ENCODE measurements at regions not wholly inside any gene's neighbourhood (a gene's known extent, or its start where the extent isn't known, plus 50 kb on each side); places are given as distances from the start of the nearest gene placed in this dataset.

GRCh38 chr15:77538793-77539497, 93.8 kb downstream of the LINGO1 start:
- H3K9ac ChIP-seq, result no peak overlapping the region

GRCh38 chr15:77538027-77538451, 94.7 kb downstream of the LINGO1 start:
- no peak overlapping the region for H3K4me2 ChIP-seq
- no peaks in the 10 kb centered on the region for H3K79me2 ChIP-seq (ENCODE audit: insufficient read depth)
- no peak overlapping the region for H2AFZ ChIP-seq (ENCODE audit: low read depth)
- no peaks in the 10 kb centered on the region for H3K27me3 ChIP-seq (ENCODE audit: insufficient read depth)
- H3K9me2 ChIP-seq, result no peaks in the 10 kb centered on the region
- H3K9ac ChIP-seq, result no peak overlapping the region
- H4K20me1 ChIP-seq (ENCODE audit: insufficient read depth), result no peaks in the 10 kb centered on the region
- no peak for DNase-seq
- no peak for TF ChIP-seq FOSL2 (IDR thresholded peaks at IDR 0.05; ENCODE audit: borderline replicate concordance, low read depth)
- H3K4me1 ChIP-seq (ENCODE audit: control insufficient read depth in 1 of 2, insufficient read depth in 2 of 2, low read depth in 1 of 2, low read length in 1 of 2), result peaks cover 6 to 24% of the 10 kb centered on the region in 2 experiments; a peak in 3 of 4 replicates
- no peak overlapping the region for H3K4me3 ChIP-seq (ENCODE audit: low read depth in 2 of 2, low read length in 1 of 2)
- CTCF ChIA-PET, result interaction anchor here (1.3 to 7.6 kb wide), 4 partner anchors 10 to 432 kb away, joined by 4 to 124 read pairs (median 6); no protein-coding TSS in a partner anchor
- H3K9me3 ChIP-seq, result no peaks in the 10 kb centered on the region
- no peak overlapping the region for H3K27ac ChIP-seq (ENCODE audit: low read depth in 2 of 2, low read length in 1 of 2)
- no peaks in the 10 kb centered on the region for H3K36me3 ChIP-seq (replicated peaks in 1 of 2; ENCODE audit: control insufficient read depth in 1 of 2, insufficient read depth in 2 of 2, low read length in 1 of 2)
- 63% methylated on average over 7 of the region's 7 CpGs for WGBS (ENCODE audit: low lambda C conversion rate)
- no peaks in the 10 kb centered on the region for H3F3A ChIP-seq (replicated peaks; ENCODE audit: insufficient read depth)
- POLR2A ChIA-PET, result interaction anchor here (0.6 kb wide), 1 partner anchor 413 kb away, joined by 3 read pairs; no protein-coding TSS in a partner anchor

More at GRCh38 chr15:77538793-77539497, 93.8 kb downstream of the LINGO1 start:
- H4K20me1 ChIP-seq (ENCODE audit: insufficient read depth), result no peaks in the 10 kb centered on the region
- no peaks in the 10 kb centered on the region for H3K27me3 ChIP-seq (ENCODE audit: insufficient read depth)
- H3K4me2 ChIP-seq, result no peak overlapping the region
- H3K9me3 ChIP-seq, result no peaks in the 10 kb centered on the region
- H3K27ac ChIP-seq (ENCODE audit: low read depth in 2 of 2, low read length in 1 of 2), result no peak overlapping the region
- H3K36me3 ChIP-seq (replicated peaks in 1 of 2; ENCODE audit: control insufficient read depth in 1 of 2, insufficient read depth in 2 of 2, low read length in 1 of 2), result no peaks in the 10 kb centered on the region
- POLR2A ChIA-PET, result interaction anchor here (1.2 kb wide), 1 partner anchor 10 kb away, joined by 4 read pairs; no protein-coding TSS in a partner anchor
- no peaks in the 10 kb centered on the region for H3K79me2 ChIP-seq (ENCODE audit: insufficient read depth)
- CTCF ChIA-PET, result interaction anchor here (0.9 to 7.6 kb wide), 8 partner anchors 11 to 433 kb away, joined by 3 to 124 read pairs (median 4); no protein-coding TSS in a partner anchor
- H3K9me2 ChIP-seq, result no peaks in the 10 kb centered on the region
- no peak for TF ChIP-seq EP300 (IDR thresholded peaks at IDR 0.05; ENCODE audit: borderline replicate concordance in 1 of 2, low read depth in 1 of 2, low read length in 1 of 2)
- TF ChIP-seq JUND (IDR thresholded peaks at IDR 0.05), result no peak
- TF ChIP-seq FOSL2 (IDR thresholded peaks at IDR 0.05; ENCODE audit: borderline replicate concordance, low read depth), result no peak
- no peak for TF ChIP-seq MXI1 (IDR thresholded peaks at IDR 0.05; ENCODE audit: low read depth, low read length)
- no peak for TF ChIP-seq ELF1 (IDR thresholded peaks at IDR 0.05)
- TF ChIP-seq, protein P1, sequence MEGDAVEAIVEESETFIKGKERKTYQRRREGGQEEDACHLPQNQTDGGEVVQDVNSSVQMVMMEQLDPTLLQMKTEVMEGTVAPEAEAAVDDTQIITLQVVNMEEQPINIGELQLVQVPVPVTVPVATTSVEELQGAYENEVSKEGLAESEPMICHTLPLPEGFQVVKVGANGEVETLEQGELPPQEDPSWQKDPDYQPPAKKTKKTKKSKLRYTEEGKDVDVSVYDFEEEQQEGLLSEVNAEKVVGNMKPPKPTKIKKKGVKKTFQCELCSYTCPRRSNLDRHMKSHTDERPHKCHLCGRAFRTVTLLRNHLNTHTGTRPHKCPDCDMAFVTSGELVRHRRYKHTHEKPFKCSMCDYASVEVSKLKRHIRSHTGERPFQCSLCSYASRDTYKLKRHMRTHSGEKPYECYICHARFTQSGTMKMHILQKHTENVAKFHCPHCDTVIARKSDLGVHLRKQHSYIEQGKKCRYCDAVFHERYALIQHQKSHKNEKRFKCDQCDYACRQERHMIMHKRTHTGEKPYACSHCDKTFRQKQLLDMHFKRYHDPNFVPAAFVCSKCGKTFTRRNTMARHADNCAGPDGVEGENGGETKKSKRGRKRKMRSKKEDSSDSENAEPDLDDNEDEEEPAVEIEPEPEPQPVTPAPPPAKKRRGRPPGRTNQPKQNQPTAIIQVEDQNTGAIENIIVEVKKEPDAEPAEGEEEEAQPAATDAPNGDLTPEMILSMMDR (IDR thresholded peaks at IDR 0.05), result no peak
- TF ChIP-seq RFX5 (IDR thresholded peaks at IDR 0.05; ENCODE audit: low read length), result no peak
- TF ChIP-seq SIN3A (IDR thresholded peaks at IDR 0.05; ENCODE audit: borderline replicate concordance, low read depth, low read length), result no peak
- TF ChIP-seq GABPA (IDR thresholded peaks at IDR 0.05; ENCODE audit: low read depth), result no peak
- TF ChIP-seq MAX (IDR thresholded peaks at IDR 0.05; ENCODE audit: low read depth), result no peak
- TF ChIP-seq RXRA (IDR thresholded peaks at IDR 0.05; ENCODE audit: borderline replicate concordance, low read depth), result no peak
- TF ChIP-seq POLR2AphosphoS5 (IDR thresholded peaks at IDR 0.05; ENCODE audit: low read depth, low read length), result no peak
- H2AFZ ChIP-seq (ENCODE audit: low read depth), result no peak overlapping the region
- H3K4me3 ChIP-seq (ENCODE audit: low read depth in 2 of 2, low read length in 1 of 2), result no peak overlapping the region
- H3F3A ChIP-seq (replicated peaks; ENCODE audit: insufficient read depth), result no peaks in the 10 kb centered on the region
- 75% methylated on average over 5 of the region's 5 CpGs for WGBS (ENCODE audit: low lambda C conversion rate)
- no peak for DNase-seq
- peaks cover 7 to 21% of the 10 kb centered on the region in 2 experiments; a peak in 3 of 4 replicates for H3K4me1 ChIP-seq (ENCODE audit: control insufficient read depth in 1 of 2, insufficient read depth in 2 of 2, low read depth in 1 of 2, low read length in 1 of 2)
